ENCODE measurements at regions not wholly inside any gene's neighbourhood (a gene's known extent, or its start where the extent isn't known, plus 50 kb on each side); places are given as distances from the start of the nearest gene placed in this dataset.

DNA sequence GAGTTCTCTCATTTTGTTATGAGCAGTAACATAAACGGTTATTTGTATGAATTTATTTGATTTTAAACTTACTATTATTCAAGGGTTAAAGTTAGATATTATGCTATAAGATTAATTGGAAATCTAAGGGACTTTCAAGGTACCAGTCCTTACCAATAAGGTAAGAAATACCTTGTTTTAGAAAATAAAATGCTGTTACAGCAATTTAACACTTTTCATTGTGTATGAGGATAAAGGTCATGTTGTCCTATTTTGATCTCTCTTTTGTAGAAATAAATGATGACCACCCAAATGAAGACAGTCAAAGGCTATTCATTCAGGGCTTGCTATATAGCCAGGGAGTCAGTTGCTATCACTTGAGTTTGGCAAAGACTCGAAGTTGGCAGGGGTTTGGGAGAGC lies 1185.9 kb upstream of the GOT2 start:
- TF ChIP-seq, protein P1, sequence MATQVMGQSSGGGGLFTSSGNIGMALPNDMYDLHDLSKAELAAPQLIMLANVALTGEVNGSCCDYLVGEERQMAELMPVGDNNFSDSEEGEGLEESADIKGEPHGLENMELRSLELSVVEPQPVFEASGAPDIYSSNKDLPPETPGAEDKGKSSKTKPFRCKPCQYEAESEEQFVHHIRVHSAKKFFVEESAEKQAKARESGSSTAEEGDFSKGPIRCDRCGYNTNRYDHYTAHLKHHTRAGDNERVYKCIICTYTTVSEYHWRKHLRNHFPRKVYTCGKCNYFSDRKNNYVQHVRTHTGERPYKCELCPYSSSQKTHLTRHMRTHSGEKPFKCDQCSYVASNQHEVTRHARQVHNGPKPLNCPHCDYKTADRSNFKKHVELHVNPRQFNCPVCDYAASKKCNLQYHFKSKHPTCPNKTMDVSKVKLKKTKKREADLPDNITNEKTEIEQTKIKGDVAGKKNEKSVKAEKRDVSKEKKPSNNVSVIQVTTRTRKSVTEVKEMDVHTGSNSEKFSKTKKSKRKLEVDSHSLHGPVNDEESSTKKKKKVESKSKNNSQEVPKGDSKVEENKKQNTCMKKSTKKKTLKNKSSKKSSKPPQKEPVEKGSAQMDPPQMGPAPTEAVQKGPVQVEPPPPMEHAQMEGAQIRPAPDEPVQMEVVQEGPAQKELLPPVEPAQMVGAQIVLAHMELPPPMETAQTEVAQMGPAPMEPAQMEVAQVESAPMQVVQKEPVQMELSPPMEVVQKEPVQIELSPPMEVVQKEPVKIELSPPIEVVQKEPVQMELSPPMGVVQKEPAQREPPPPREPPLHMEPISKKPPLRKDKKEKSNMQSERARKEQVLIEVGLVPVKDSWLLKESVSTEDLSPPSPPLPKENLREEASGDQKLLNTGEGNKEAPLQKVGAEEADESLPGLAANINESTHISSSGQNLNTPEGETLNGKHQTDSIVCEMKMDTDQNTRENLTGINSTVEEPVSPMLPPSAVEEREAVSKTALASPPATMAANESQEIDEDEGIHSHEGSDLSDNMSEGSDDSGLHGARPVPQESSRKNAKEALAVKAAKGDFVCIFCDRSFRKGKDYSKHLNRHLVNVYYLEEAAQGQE (IDR thresholded peaks at IDR 0.05; ENCODE audit: insufficient read depth in 1 of 2, low read depth in 2 of 2, low read length in 2 of 2), result no peak
- TF ChIP-seq FOXP2 (optimal IDR thresholded peaks at IDR 0.05; ENCODE audit: borderline replicate concordance, extremely low read depth, extremely low read length, insufficient read depth) (no peak), TAF1 (IDR thresholded peaks at IDR 0.05; ENCODE audit: borderline replicate concordance, insufficient read depth, low read length) (no peak), SIN3A (IDR thresholded peaks at IDR 0.05; ENCODE audit: borderline replicate concordance, insufficient read depth, low read length) (no peak), POLR2AphosphoS5 (IDR thresholded peaks at IDR 0.05; ENCODE audit: low read depth, low read length) (no peak)

DNA sequence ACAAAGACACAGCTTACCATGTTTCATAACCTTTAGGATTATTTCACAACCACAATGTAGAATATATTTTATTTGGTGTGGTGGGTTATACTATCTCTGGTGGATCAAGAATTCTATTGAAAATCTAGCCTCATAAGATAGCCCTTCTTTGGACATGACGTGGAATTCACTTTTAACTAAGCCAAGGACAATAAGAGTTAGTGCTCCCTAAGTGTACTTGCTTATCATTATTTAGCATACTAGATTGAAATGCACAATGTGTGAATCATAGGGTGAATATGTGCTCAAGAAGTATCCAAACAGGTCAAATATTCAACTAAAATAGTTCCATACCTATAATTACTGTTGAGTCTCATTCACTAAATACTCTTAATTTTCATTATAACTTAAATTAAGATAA lies 1179.5 kb upstream of the GOT2 start:
- no peak for TF ChIP-seq POLR2AphosphoS5 (IDR thresholded peaks at IDR 0.05; ENCODE audit: low read depth, low read length)
- TF ChIP-seq, protein P1 (IDR thresholded peaks at IDR 0.05; ENCODE audit: insufficient read depth in 1 of 2, low read depth in 2 of 2, low read length in 2 of 2), result no peak
- no peak for TF ChIP-seq TAF1 (IDR thresholded peaks at IDR 0.05; ENCODE audit: borderline replicate concordance, insufficient read depth, low read length)
- no peak for TF ChIP-seq FOXP2 (optimal IDR thresholded peaks at IDR 0.05; ENCODE audit: borderline replicate concordance, extremely low read depth, extremely low read length, insufficient read depth)
- TF ChIP-seq SIN3A (IDR thresholded peaks at IDR 0.05; ENCODE audit: borderline replicate concordance, insufficient read depth, low read length), result no peak

DNA sequence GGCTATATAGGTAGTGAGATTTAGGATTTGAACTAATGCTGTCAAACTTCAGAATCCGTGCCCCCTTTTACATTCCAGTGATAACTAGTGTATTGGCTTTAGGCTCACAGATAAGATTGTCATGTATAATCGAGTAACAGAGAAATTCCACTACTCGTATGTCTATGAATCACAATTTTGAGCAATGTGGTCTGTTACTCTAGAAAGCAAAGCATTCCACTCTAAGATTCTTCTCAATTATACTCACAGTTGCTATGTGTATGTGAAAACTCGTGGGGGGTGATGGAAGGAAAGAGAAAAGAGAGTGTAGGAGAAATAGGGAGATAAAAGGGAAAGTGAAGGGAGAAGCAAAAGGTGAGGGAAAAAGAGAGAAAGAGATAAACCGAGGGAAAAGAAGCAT lies 1175.1 kb upstream of the GOT2 start:
- TF ChIP-seq FOXP2 (optimal IDR thresholded peaks at IDR 0.05; ENCODE audit: borderline replicate concordance, extremely low read depth, extremely low read length, insufficient read depth), result no peak
- TF ChIP-seq POLR2AphosphoS5 (IDR thresholded peaks at IDR 0.05; ENCODE audit: low read depth, low read length), result no peak
- no peak for TF ChIP-seq SIN3A (IDR thresholded peaks at IDR 0.05; ENCODE audit: borderline replicate concordance, insufficient read depth, low read length)
- no peak for TF ChIP-seq TAF1 (IDR thresholded peaks at IDR 0.05; ENCODE audit: borderline replicate concordance, insufficient read depth, low read length)
- TF ChIP-seq, protein P1 (IDR thresholded peaks at IDR 0.05; ENCODE audit: insufficient read depth in 1 of 2, low read depth in 2 of 2, low read length in 2 of 2), result no peak

DNA sequence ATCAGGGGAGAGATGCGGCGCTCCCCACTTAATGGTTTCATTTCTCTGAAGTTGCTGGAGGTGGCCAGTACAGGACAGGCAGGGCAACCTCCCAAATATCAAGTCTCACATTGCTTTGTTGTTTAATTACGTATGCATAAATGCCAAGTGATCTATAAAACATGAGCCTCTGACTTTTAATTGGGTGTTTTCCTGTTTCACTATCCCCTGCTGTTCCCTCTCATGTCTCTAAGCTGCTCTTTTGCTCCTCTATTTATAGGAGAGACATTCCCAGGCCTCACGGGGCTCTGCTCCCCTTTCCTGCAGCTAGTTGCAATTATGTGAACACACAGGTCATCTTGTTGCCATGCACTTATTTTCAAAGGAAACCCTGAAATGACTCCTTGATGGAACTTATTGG lies 1173.5 kb upstream of the GOT2 start:
- TF ChIP-seq FOXP2 (optimal IDR thresholded peaks at IDR 0.05; ENCODE audit: borderline replicate concordance, extremely low read depth, extremely low read length, insufficient read depth), result no peak
- TF ChIP-seq TAF1 (IDR thresholded peaks at IDR 0.05; ENCODE audit: borderline replicate concordance, insufficient read depth, low read length), result no peak
- TF ChIP-seq SIN3A (IDR thresholded peaks at IDR 0.05; ENCODE audit: borderline replicate concordance, insufficient read depth, low read length), result no peak
- no peak for TF ChIP-seq POLR2AphosphoS5 (IDR thresholded peaks at IDR 0.05; ENCODE audit: low read depth, low read length)
- TF ChIP-seq, protein P1 (IDR thresholded peaks at IDR 0.05; ENCODE audit: insufficient read depth in 1 of 2, low read depth in 2 of 2, low read length in 2 of 2), result no peak

DNA sequence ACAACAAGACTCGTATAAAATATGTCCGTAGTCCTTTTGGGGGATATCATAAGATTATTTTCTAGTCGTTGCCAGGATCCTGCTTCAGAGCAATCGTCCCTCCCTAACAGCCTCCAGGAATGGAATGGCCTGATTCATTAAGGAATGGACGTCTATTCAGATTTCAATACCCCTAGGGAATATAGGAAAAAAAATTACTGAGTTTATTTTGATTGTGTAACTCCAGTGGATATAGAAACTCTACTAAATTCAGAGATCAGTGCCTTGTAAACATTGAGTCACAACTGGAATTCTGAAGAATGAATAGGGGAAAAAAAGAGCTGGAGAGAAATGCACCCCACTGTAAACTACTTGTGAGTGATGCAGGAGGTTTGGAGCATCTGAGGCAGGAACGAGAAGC lies 1171.5 kb upstream of the GOT2 start:
- TF ChIP-seq, protein P1 (IDR thresholded peaks at IDR 0.05; ENCODE audit: insufficient read depth in 1 of 2, low read depth in 2 of 2, low read length in 2 of 2), result no peak
- no peak for TF ChIP-seq TAF1 (IDR thresholded peaks at IDR 0.05; ENCODE audit: borderline replicate concordance, insufficient read depth, low read length)
- no peak for TF ChIP-seq SIN3A (IDR thresholded peaks at IDR 0.05; ENCODE audit: borderline replicate concordance, insufficient read depth, low read length)
- no peak for TF ChIP-seq FOXP2 (optimal IDR thresholded peaks at IDR 0.05; ENCODE audit: borderline replicate concordance, extremely low read depth, extremely low read length, insufficient read depth)
- TF ChIP-seq POLR2AphosphoS5 (IDR thresholded peaks at IDR 0.05; ENCODE audit: low read depth, low read length), result no peak

Measured in PFSK-1 (cell line).